Peyer's patch (tissue), 4 donors: ENCODE measurements at regions not wholly inside any gene's neighbourhood (a gene's known extent, or its start where the extent isn't known, plus 50 kb on each side); places are given as distances from the start of the nearest gene placed in this dataset.

Source experiments
- POLR2A ChIP-seq, 2 donors: fragments of 450-650 bp; IDR thresholded peaks; one replicate each; pipeline ENCODE4 v1.5.1; 2017; ENCODE audit warnings: antibody characterized with exemption in 2 of 2, mild to moderate bottlenecking in 2 of 2, moderate library complexity in 2 of 2
- TF ChIP-seq, protein P1 (sequence below), 6 experiments: fragments of 450-650 bp in 4 of 6; fragments of 200-600 bp in 2 of 6; sonication (generic) in 1 of 6; IDR thresholded peaks; one replicate each; pipeline ENCODE4 v1.5.1; 2017 to 2019; ENCODE audit warnings: antibody characterized with exemption in 6 of 6, mild to moderate bottlenecking in 3 of 6, moderate library complexity in 1 of 6

DNA sequence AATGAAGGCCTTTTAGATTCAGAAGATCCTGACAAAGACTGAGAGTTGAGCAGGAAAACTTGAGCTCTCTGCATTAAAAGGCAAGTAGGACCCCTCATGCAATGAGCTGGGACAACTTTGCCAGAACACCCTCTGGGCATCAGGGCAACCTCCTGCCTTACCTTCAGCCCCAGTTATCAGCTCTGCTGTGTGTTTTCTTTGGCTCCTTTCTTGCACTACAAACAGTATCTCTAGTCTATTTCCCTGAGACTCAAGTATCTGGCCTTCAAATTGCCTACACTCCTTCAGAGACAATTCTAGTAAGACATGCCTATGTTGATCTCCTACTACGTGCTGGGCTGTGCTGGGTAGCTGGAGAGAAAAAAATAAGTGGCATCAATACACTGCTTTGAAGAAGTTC, 192.2 kb downstream of the MID1IP1 start:
- TF ChIP-seq POLR2A (IDR thresholded peaks at IDR 0.05): no peak
- TF ChIP-seq, protein P1, sequence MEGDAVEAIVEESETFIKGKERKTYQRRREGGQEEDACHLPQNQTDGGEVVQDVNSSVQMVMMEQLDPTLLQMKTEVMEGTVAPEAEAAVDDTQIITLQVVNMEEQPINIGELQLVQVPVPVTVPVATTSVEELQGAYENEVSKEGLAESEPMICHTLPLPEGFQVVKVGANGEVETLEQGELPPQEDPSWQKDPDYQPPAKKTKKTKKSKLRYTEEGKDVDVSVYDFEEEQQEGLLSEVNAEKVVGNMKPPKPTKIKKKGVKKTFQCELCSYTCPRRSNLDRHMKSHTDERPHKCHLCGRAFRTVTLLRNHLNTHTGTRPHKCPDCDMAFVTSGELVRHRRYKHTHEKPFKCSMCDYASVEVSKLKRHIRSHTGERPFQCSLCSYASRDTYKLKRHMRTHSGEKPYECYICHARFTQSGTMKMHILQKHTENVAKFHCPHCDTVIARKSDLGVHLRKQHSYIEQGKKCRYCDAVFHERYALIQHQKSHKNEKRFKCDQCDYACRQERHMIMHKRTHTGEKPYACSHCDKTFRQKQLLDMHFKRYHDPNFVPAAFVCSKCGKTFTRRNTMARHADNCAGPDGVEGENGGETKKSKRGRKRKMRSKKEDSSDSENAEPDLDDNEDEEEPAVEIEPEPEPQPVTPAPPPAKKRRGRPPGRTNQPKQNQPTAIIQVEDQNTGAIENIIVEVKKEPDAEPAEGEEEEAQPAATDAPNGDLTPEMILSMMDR (IDR thresholded peaks at IDR 0.05): no peak
